Cerebellar cortex (tissue), 1 donor: ENCODE measurements at regions not wholly inside any gene's neighbourhood (a gene's known extent, or its start where the extent isn't known, plus 50 kb on each side); places are given as distances from the start of the nearest gene placed in this dataset.

Experiments used
- DNase-seq: peaks from one replicate; pipeline ENCODE4 v3.0.0-alpha.2; 2015; ENCODE audit warnings: low spot score

DNA sequence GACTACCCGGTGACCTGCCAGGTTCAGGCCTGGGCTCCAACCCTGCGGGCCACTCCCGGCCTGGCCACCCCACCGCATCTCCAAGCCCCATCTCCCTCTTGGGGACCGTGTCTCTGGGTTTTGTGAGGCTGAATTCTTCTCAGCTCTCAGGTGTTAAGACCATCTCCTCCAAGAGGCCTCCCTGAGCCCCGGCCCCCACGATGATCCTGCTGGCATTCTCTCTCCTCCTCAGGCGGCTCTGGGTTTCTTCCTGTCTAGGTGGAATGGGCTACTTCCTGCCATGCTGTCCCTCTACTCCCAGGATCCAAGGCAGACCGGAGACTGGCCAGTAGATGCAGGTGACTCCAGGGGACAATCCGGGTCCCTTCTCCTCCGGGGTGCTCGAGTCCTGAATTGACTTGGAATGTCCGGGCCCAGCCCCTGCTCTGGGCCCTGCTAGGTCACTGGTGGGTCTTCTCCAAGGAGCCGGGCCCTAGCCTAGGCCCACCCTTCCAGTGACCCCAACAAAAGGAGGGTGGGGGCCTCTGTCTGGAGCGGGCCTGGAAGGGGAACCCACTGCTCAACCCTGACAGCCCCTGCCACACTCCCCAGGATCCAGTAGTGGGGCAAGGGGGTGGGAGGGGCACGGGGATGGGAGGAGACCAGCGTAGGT lies 219.8 kb downstream of the C9orf50 start:
- DNase-seq: no peak

DNA sequence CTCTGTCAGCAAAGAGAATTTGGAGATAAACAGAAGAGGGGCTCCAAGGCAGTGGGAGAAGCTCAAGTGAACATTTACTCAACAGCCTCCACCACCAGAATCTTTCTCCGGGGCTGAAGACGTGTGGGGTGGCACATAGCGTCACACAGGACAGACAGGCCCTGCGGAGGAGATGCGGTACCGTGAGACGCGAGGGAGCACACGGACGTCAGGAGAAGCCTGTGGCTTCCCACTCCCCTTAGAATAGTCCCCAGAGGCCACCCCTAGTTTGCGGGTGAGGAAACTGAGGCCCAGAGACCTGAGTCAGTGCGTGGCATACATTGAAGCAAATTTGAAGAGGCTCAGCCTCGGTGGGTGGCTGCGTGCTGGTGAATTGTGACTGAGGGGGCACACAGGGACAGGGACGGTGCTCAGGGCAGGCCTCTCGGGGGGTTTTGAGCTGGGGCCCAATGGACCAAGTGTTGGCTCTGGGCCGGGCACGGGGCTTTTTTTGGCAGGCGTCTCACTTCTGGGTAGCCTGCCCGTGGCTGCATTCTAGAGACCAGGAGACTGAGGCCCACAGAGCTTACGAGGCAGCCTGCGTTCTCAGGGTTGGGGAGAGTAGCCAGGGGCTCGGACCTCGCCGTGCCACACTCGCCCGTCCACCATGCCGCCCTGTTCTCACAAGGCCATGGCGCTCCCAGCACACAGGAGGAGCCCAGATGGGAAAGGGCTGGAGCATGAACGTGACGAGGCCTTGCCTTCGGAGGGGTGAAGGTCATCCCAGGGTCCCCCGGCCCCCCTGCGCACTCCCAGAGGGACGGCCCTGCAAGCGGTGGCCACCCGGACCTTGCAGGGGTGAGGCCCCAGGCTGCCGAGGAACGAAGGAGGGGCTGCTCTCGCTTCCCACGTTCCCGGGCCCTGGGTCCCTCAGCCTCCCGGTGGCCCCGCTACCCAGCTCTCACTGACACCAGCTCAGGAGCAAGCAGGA lies 220.6 kb downstream of the C9orf50 start:
- DNase-seq: no peak

DNA sequence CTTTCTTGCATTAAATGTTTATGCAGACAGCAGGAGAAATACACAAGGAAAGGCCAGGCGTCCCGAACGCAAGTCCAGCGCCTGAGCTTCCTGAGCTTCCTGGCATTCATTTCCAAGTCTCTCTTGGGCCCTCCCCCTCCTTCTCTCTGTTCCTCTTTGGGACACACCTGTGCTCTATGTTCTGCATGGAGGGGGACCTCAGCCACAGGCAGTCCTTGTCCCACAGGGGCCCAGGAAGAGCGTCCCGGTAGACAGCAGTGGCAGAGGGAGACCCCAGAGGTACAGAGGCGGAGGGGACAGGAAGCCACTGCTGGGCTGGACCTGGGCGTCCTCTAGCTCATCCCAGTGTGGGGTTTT lies 221.3 kb downstream of the C9orf50 start:
- no peak for DNase-seq

DNA sequence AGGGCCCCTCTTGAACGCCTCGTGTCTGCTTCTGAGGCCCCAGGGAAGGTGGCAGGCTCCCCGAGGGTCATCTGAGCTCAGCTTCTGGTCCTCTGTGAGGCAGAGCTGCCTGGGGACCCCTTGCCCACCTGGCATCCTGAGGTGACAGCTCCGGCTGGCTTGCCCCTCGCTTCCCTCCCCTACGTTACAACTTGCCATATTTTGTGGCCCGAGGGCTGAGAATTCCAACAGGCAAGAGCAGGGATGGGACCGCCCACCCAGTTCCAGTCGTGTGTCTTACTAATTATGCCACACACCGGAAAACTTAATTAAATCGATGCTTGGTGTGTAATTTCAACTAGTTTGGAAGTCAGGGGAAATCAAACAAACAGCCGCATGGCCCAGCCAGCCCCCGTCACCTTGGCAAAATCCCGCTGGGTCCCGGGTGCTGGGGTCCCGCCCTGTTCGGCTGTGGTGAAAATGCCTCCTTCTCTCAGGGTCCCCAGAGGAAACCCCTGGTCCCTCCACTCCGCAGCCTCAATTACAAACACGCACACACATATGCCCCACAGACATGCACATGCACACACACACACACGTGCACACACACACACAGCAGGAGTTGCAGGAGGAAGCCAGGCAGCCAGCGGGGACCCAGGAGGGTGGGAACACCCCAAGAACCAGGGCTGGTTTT lies 221.0 kb upstream of the IER5L start:
- DNase-seq: no peak

DNA sequence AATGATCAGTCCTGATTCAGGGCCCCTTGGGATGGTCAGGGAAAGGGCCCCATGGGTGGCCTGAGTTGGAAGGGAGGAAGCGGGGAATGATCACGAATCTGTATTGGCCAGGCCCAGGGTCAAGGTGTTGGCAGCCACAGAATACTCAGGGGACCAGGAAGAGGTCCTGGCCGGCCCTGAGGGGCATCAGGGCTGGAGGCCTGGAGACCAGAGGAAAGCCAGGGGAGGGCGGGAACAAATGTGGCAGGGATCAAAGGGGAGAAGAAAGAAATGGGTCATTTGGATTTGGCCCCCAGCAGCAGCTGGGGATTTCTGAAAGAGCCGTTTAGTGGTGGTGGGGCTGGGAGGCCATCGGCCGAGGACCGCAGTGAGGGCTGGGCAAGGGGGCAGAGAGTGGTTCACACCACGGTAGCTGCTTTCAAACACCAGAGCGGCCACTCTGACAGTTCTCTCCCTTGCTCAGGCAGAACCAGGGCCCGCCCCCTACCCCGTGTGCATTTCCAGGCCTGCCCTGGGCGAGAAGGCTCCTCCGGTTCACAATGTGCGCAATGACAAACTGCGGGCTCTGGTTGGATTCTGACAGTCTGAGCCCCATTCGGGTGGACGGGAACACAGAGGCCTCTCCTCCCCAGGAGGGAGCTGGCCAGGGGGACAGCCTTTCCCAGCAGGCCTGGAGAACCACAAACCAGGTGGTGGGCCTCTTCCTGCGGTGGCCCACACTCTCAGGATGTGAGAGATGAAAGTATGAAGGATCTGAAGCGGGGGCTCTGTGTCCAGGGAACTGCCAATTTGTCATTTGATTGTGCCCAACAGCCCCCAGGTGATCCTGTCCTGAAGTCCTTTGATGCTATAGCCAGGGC lies 220.3 kb upstream of the IER5L start:
- no peak for DNase-seq

DNA sequence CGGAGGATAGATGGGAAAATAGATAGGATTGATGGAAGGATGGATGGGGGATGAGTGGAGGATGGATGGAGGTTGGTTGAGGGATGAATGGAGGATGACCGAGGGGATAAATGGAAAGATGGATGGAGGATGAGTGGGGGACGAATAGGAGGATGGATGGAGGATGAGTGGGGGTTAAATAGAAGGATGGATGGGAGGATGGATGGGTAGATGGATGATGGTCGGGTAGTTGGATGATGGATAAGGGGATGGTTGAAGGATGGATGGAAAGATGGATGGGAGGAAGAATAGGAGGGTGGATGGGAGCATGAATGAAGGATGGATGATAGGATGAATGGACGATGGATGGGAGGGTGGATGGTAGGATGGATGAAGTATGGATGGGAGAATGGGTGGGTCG lies 219.3 kb upstream of the IER5L start:
- DNase-seq: no peak

DNA sequence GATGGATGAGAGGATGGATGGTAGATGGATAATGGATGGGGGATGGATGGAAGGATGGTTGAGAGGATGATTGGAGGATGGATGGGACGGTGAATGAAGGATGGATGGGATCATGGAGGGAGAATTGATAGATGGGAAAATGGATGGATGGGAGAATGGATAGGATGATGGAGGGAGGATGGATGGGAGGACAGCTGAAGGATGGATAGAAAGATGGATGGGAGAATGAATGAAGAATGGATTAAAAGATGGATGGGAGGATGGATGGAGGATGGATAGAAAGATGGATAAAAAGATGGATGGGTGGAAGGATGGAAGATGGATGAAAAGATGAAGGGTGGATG lies 218.3 kb upstream of the IER5L start:
- DNase-seq: no peak

DNA sequence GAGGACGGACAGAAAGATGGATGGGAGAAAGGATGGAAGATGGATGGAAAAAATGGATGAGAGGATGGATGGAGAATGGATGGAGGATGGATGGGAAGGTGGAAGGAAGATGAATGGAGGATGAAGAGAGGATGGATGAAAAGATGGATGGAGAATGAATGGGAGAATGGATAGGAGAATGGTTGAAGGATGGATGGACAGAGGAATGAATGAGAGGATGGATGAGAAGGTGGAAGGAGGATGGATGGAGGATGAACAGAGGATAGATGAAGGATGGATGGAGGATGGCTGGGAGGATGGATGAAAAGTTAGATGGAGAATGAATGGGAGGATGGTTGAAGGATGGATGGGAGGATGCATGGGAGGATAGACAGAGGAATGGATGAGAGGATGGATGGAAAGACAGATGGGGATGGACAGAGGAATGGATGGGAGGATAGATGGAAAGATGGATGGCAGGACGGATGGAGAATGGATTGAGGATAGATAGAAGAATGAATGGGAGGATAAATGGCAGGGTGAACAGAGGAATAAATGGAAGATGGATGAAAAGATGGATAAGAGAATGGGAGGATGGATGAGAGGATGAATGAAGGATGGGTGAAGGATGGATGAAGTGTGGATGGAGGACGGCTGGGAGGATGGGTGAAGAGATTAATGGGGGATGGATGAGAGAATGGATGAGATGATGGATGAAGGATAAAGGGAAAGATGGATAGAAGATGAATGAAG lies 217.7 kb upstream of the IER5L start:
- DNase-seq: no peak

DNA sequence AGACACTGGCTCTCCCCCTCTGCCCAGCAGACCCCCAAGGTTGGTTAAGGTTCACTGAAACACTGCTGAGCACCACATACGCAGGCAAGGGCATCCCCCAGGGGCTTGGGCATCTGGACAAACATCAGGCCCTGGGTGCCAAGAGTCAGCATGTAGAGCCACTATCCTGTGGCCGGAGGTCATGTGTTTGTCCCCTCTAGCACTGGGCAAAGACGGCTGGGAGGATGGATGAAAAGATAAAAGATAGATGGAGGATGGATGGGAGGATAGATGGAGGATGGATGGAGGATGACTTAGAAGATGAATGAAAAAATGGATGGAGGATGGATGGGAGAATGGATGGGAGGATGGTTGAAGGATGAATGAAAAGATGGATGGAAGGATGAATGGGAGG lies 216.8 kb upstream of the IER5L start:
- no peak for DNase-seq

DNA sequence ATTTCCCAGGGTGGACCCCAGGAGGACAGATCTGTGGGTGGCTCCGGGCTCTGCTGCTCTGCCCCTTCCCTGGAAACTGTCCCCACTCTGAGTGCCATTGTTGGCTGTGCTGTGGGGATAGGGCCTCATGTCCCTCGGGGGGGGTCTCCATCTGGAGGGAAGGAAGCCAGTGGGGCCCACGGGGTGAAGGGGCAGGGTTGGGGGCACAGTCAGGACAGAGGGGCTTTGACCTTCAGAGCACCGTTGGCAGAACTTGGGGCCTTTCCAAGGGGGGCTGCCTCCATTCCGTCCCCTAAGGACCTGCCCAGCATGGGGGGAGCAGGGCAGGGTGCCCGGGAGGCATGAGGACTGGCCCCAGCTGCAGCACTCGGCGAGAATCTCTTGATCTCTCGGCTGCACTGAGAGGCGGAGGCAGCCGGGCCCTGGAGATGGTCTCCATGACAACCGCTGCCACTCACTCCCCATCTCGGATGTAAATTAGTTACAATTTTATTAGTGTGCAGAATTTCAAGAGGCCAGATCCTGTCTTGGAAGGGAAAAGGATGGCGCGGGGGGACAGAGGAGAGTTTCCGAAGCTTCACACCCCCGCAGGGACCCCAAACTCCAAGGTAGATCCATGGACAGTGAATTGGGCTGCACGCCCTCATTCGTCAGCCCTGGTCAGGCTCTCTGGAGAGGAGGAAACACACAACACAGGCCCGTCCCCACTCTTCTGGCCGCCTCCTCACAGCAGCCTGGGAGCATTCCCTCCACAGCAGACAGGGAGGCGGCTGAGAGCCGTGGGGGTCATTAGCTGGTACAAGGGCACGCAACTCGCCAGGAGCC lies 216.2 kb upstream of the IER5L start:
- DNase-seq: no peak

DNA sequence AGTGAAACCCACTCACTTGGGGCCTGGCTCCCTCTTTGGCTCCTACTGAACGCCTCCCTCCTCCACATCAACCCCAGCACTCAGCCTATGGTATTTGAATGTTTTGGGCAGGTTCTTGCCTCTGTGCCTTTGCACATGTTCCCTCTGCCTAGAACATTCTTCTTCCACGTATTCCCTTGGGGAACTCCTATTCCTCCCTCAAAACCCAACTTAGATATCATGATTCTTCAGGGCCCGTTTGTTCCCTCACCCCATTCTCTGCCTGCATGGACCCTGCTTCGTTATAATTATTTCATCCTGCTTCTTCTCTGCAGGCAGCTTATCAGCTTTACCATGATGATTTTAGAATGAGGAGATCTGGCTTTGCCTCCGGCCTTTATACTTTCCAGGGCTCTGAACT lies 215.0 kb upstream of the IER5L start:
- DNase-seq: no peak

DNA sequence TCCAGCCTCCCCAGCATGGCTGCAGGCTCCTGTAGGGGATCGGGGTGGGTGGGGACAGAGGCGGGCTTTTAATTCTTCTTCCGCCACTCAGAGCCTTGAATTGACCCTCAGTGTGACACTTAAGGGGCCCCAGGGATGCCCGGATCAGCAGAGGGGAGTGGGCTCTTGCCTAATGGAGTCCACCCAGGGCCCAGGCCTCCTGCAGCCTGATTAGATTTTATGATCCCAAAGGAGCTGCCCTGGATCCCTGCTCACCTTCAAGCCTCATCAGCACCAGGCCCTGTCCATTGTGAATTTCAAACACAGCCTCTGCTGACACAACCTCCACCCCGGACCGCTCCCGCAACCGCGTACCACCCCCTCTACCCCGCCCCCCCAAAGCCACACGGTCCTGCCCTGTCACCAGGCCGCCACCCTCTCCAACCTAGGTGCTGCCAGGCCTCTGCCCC lies 214.1 kb upstream of the IER5L start:
- DNase-seq: no peak

DNA sequence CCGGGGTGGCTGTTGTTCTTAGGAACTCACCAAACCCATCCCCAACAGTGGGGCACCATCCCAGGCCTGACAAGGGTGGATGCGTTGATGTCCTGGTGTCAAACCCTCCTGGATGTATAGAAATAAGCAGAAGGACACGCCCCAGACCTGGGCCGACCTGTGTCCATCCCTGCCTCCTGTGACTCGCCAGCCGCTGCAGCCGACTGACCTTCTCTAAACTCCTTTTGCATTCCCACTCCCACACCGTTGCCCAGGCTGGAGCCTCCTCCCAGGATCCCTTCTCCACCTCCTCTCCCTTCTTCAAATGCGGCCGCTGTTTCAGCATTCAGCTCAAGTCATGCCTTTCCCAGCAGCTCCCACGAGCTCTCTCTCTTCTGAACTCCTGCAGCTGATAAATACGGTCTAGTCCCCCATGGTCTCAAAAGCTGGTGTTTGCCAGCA lies 213.2 kb upstream of the IER5L start:
- no peak for DNase-seq

DNA sequence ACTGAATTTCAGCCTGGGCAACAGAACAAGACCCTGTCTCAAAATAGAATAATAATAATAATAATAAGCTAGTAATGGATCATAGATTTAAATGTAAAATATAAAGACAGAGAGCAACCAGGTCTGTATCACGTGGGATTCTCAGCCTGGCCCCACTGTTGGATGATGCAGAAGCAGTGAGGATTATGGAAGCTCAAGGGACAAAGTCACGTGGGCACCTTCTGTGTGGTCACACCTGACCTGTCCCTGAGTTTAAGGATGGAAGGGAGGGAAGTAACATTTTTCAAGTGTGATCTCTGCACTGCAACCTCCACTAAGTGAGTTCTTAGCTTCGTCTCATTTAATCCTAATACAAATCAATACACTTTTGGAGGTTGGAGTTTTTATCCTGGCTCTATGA lies 212.5 kb upstream of the IER5L start:
- DNase-seq: no peak

DNA sequence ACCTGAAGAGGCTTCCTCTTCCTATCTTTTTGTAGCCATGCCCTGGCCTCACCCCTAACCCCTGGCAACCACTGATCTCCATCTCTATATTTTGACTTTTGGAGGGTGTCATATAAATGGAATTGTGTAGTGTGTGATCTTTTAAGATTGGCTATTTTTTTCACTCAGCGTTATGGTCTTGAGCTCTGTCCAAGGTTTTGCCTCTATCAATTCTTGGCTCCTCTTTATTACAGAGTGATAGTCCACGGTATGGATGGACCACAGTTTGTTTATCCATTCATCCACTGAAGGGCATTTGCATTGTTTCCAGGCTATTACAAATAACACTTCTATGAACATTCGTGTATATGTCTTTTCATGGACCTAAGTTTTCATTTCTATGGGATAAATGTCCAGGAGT lies 209.8 kb upstream of the IER5L start:
- no peak for DNase-seq

DNA sequence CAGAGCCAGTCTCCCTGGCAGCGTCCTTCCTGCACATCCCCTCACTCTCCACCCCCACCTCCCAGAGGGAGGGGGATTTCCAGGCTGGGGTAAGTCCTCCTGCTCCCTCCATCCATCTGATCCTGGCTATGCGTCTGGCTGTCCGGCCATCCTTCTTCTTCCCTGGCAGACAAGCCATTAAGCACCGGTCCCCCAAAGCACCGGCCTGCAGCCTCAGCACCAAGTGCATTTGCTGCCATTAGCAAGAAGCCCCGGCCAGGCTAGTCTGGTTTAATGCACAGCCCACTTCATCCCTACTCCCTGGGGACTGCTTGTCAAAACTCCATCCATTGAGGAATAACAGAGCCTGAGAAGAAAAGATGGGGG lies 208.7 kb upstream of the IER5L start:
- DNase-seq: no peak

DNA sequence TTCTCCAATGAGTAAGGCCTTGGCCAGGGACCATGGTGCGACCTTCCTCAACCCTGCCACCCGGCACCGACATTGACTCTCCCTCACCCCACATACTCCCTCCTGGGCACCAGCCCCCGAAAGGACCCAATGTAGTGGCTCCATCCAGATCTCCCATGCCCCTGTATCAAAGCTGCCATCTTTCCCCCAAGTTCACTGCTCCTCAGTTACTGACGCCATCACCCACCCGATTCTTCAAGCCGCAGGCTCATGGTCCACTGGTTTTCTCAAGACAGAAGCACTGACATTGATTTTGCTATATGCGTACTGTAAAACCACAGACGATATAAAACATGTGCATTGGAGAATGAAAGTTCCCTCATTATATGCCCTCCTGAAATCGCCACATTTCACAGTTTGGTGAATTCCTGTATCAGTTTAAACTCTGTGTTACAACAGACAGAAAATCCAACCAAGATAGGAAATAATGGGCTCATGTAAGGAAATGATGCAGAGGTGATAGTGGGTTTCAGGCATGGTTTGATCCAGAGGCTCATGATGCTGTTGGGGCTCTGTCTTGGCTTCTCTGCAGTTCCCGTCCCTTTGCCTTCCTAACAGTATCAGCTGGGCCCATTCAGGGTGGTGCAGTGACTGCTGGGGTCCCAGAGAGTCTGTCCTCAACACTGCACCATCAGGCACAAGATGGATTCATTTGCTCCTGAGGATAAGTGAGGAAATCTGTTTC lies 207.3 kb upstream of the IER5L start:
- no peak for DNase-seq

DNA sequence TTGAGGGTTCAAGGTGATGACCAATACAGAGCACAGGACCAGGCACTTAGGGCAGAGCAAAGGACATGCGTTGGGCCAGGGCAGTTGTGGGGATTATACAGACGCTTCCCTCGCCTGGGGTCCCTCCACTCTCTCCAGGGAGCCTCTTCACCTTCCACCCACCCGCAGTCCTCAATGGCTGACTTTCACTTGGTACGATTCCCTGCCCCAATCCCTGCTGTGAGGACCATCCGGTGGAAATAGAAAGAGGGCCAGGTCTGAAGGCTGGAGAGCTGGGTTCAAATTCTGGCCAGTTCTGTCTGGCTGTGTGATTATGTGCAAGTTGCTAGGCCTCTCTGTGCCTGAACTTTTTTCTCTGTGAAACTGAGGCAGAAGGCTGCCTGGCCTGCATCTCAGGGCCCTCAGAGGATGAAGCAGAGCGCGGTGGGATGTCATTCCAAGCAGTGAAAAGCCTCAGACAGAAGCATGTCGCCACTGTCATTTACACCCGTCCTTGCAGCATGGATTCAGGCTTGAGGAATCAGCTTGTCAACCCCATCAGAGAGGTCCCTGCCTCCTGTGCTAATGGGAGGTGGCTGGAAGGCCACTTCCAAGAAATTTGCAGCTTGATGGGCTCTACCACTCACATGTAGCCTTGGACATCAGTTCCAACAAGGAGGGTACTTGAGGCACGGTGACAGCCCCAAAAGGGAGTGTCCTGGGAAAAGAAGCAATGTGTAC lies 206.6 kb upstream of the IER5L start:
- no peak for DNase-seq
